ENCODE measurements at regions not wholly inside any gene's neighbourhood (a gene's known extent, or its start where the extent isn't known, plus 50 kb on each side); places are given as distances from the start of the nearest gene placed in this dataset.

DNA sequence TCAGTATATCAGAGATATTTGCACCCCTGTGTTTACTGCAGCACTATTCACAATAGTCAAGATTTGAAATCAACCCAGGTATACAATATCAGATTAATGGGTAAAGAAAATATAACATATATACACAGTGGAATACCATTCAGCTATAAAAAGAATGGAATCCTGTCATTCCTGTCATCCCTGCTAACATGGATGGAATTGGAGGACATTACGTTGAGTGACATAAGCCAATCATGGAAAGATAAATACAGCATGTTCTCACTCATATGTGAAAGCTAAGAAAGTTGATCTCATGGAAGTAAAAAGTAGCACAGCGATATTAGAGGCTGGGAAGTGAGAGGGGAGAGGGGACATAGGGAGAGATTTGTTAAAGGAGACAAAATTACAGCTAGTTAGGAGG is 171.0 kb downstream of the ARL5B start:
- TF ChIP-seq CTCF (IDR thresholded peaks at IDR 0.05; ENCODE audit: poor library complexity, severe bottlenecking) (no peak), EZH2 (IDR thresholded peaks at IDR 0.05; ENCODE audit: borderline replicate concordance, insufficient read depth, low read length, poor library complexity, severe bottlenecking) (no peak), EP300 (conservative IDR thresholded peaks at IDR 0.05; ENCODE audit: poor library complexity, severe bottlenecking) (peak; percentile 95), POLR2AphosphoS5 (IDR thresholded peaks at IDR 0.05) (peak; percentile 71), TAF1 (IDR thresholded peaks at IDR 0.05; ENCODE audit: low read depth) (no peak), RAD21 (conservative IDR thresholded peaks at IDR 0.05) (no peak)
- TF ChIP-seq, protein P1, sequence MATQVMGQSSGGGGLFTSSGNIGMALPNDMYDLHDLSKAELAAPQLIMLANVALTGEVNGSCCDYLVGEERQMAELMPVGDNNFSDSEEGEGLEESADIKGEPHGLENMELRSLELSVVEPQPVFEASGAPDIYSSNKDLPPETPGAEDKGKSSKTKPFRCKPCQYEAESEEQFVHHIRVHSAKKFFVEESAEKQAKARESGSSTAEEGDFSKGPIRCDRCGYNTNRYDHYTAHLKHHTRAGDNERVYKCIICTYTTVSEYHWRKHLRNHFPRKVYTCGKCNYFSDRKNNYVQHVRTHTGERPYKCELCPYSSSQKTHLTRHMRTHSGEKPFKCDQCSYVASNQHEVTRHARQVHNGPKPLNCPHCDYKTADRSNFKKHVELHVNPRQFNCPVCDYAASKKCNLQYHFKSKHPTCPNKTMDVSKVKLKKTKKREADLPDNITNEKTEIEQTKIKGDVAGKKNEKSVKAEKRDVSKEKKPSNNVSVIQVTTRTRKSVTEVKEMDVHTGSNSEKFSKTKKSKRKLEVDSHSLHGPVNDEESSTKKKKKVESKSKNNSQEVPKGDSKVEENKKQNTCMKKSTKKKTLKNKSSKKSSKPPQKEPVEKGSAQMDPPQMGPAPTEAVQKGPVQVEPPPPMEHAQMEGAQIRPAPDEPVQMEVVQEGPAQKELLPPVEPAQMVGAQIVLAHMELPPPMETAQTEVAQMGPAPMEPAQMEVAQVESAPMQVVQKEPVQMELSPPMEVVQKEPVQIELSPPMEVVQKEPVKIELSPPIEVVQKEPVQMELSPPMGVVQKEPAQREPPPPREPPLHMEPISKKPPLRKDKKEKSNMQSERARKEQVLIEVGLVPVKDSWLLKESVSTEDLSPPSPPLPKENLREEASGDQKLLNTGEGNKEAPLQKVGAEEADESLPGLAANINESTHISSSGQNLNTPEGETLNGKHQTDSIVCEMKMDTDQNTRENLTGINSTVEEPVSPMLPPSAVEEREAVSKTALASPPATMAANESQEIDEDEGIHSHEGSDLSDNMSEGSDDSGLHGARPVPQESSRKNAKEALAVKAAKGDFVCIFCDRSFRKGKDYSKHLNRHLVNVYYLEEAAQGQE (IDR thresholded peaks at IDR 0.05; ENCODE audit: borderline replicate concordance): peak; percentile 63
